RWPE2 (cell line): ENCODE measurements at regions not wholly inside any gene's neighbourhood (a gene's known extent, or its start where the extent isn't known, plus 50 kb on each side); places are given as distances from the start of the nearest gene placed in this dataset.
A peak's percentile ranks its signal among the peaks of the same experiment; 100 is the strongest.
"Not testable (repeated sequence)": the region's sequence is repeated elsewhere in the genome, so short reads cannot be mapped to it uniquely, and the experiment has no call there.

Experiments used
- ATAC-seq: fragments of 200-7000 bp; cut with Tn5 transposase; 3 replicates; pipeline ENCODE4 v1.9.1; 2021; ENCODE audit warnings: low read depth
- DNase-seq: peaks from one replicate; pipeline ENCODE4 v3.0.0-alpha.2; 2020; ENCODE audit warnings: low spot score
- H3K27ac ChIP-seq: fragments of 450-650 bp; 2 replicates; pipeline ENCODE4 v1.5.1; 2017; ENCODE audit warnings: mild to moderate bottlenecking; ENCODE audit not compliant: poor library complexity, severe bottlenecking
- H3K27me3 ChIP-seq: fragments of 250-450 bp; sonication (Bioruptor Pico); 2 replicates; pipeline ENCODE4 v1.5.1; 2021; ENCODE audit warnings: mild to moderate bottlenecking, moderate library complexity; ENCODE audit not compliant: insufficient read depth, poor library complexity, severe bottlenecking
- H3K36me3 ChIP-seq: fragments of 250-450 bp; sonication (Bioruptor Pico); 2 replicates; pipeline ENCODE4 v1.5.1; 2020; ENCODE audit warnings: low read depth, mild to moderate bottlenecking, moderate library complexity
- H3K4me1 ChIP-seq: fragments of 250-450 bp; sonication (Bioruptor Pico); 2 replicates; pipeline ENCODE4 v1.5.1; 2021; ENCODE audit warnings: mild to moderate bottlenecking, moderate library complexity; ENCODE audit not compliant: insufficient read depth, poor library complexity, severe bottlenecking
- H3K4me3 ChIP-seq: fragments of 250-450 bp; sonication (Bioruptor Pico); 2 replicates; pipeline ENCODE4 v1.5.1; 2021; ENCODE audit warnings: mild to moderate bottlenecking, moderate library complexity; ENCODE audit not compliant: severe bottlenecking
- H3K9me3 ChIP-seq: fragments of 250-450 bp; sonication (Bioruptor Pico); 2 replicates; pipeline ENCODE4 v1.5.1; 2021; ENCODE audit warnings: mild to moderate bottlenecking, moderate library complexity; ENCODE audit not compliant: severe bottlenecking
- TF ChIP-seq, protein P1 (sequence below): fragments of 450-650 bp; IDR thresholded peaks from one replicate; pipeline ENCODE4 v1.5.1; 2017; ENCODE audit warnings: mild to moderate bottlenecking, moderate library complexity; ENCODE audit not compliant: poor library complexity, severe bottlenecking

- peak; percentile 29 for DNase-seq
- no peaks in the 10 kb centered on the region for H3K27me3 ChIP-seq
- H3K4me1 ChIP-seq = no peaks in the 10 kb centered on the region
- ATAC-seq = no peak
- H3K4me3 ChIP-seq = no peak overlapping the region
- H3K9me3 ChIP-seq = peaks cover 4% of the 10 kb centered on the region
- H3K36me3 ChIP-seq = no peaks in the 10 kb centered on the region
- TF ChIP-seq, protein P1, sequence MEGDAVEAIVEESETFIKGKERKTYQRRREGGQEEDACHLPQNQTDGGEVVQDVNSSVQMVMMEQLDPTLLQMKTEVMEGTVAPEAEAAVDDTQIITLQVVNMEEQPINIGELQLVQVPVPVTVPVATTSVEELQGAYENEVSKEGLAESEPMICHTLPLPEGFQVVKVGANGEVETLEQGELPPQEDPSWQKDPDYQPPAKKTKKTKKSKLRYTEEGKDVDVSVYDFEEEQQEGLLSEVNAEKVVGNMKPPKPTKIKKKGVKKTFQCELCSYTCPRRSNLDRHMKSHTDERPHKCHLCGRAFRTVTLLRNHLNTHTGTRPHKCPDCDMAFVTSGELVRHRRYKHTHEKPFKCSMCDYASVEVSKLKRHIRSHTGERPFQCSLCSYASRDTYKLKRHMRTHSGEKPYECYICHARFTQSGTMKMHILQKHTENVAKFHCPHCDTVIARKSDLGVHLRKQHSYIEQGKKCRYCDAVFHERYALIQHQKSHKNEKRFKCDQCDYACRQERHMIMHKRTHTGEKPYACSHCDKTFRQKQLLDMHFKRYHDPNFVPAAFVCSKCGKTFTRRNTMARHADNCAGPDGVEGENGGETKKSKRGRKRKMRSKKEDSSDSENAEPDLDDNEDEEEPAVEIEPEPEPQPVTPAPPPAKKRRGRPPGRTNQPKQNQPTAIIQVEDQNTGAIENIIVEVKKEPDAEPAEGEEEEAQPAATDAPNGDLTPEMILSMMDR = no peak
- no peak overlapping the region for H3K27ac ChIP-seq
Observed at GRCh38 chr22:44566911-44567310, 68.9 kb upstream of the RTL6 start.

DNA sequence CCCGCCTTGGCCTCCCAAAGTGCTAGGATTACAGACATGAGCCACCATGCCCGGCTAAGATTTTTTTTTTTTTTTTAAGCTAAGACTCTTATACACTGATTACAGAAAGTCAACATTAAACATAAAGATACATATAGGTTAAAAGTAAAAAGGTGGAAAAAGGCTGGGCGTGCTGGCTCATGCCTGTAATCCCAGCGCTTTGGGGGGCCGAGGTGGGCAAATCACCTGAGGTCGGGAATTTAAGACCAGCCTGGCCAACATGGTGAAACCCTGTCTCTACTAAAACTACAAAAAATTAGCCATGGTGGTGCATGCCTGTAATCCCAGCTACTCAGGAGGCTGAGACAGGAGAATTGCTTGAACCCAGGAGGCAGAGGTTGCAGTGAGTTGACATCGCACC, 64.6 kb upstream of the RTL6 start:
- H3K4me3 ChIP-seq, H3K9me3 ChIP-seq, DNase-seq, H3K4me1 ChIP-seq, ATAC-seq, H3K27ac ChIP-seq, H3K36me3 ChIP-seq, H3K27me3 ChIP-seq: not testable (repeated sequence)

DNA sequence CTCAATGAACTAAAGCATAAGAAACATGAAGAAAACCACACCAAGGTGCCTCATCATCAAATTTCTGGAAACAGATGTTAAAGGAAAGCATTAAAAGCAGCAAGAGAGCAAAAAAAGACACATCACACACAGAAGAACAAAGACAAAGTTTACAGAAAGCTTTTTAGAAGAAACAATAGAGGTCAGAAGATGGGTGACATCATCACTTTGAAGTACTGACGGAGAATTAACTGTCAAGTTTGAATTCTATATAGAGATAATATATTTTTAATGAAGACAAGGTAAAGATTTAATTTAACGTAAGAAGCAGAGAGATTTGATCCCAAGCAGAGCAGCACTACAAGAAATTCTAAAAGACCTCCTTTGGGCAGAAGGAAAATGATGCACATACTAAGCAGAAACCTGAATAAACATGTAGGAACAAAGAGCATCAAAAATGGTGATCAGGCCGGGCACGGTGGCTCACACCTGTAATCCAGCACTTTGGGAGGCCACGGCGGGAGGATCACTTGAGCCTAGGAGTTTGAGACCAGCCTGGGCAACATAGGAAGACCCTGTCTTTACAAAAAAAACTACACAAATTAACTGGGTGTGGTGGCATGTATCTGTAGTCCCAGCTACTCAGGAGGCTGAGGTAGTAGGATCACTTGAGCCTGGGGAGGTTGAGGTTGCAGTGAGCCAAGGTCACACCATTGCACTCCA, 63.3 kb upstream of the RTL6 start:
- H3K9me3 ChIP-seq = peaks cover 6% of the 10 kb centered on the region
- H3K27me3 ChIP-seq = no peaks in the 10 kb centered on the region
- H3K27ac ChIP-seq = no peak overlapping the region
- no peaks in the 10 kb centered on the region for H3K36me3 ChIP-seq
- TF ChIP-seq, protein P1 = no peak
- ATAC-seq = no peak
- no peak overlapping the region for H3K4me3 ChIP-seq
- peak; percentile 2 for DNase-seq
- peaks cover 6% of the 10 kb centered on the region for H3K4me1 ChIP-seq

GRCh38 chr22:44558671-44559070, 60.6 kb upstream of the RTL6 start:
- H3K27ac ChIP-seq, H3K36me3 ChIP-seq, H3K4me1 ChIP-seq, H3K27me3 ChIP-seq, H3K4me3 ChIP-seq, H3K9me3 ChIP-seq: not testable (repeated sequence)
- peak; percentile 45 for DNase-seq
- ATAC-seq = peak; percentile 60; the same call in 2 of the 3 replicates

DNA sequence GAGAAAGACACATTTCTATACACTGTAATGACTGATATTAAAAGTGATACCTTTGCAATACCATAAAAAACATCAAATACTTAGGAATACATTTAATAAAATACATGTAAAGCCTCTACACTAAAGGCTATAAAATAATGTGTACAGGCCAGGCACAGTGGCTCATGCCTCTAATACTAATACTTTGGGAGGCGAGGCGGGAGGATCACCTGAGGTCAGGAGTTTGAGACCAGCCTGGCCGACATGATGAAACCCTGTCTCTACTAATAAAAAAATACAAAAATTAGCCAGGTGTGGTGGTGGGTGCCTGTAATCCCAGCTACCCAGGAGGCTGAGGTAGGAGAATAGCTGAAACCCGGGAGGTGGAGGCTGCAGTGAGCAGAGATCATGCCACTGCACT, 59.8 kb upstream of the RTL6 start:
- H3K27me3 ChIP-seq, DNase-seq, ATAC-seq, H3K27ac ChIP-seq, H3K4me1 ChIP-seq, H3K4me3 ChIP-seq, H3K36me3 ChIP-seq, H3K9me3 ChIP-seq: not testable (repeated sequence)

GRCh38 chr22:44557064-44557748, 59.2 kb upstream of the RTL6 start:
- no peaks in the 10 kb centered on the region for H3K27me3 ChIP-seq
- peaks cover 2% of the 10 kb centered on the region for H3K9me3 ChIP-seq
- peaks cover 6% of the 10 kb centered on the region for H3K4me1 ChIP-seq
- no peak for ATAC-seq
- H3K27ac ChIP-seq = no peak overlapping the region
- DNase-seq = no peak
- no peak overlapping the region for H3K4me3 ChIP-seq
- TF ChIP-seq, protein P1 = no peak
- H3K36me3 ChIP-seq = no peaks in the 10 kb centered on the region
